ENCODE measurements at regions not wholly inside any gene's neighbourhood (a gene's known extent, or its start where the extent isn't known, plus 50 kb on each side); places are given as distances from the start of the nearest gene placed in this dataset.

GRCh38 chr2:157967856-157968255 is 91.7 kb upstream of the ACVR1 start:
- no peak overlapping the region for H3K4me3 ChIP-seq (ENCODE audit: insufficient read depth, low read length, poor library complexity, severe bottlenecking)
- H2AFZ ChIP-seq (ENCODE audit: low read depth, low read length, severe bottlenecking) = no peak overlapping the region
- H3K9me3 ChIP-seq (ENCODE audit: insufficient read depth, low read length) = no peaks in the 10 kb centered on the region
- no peaks in the 10 kb centered on the region for H4K20me1 ChIP-seq (ENCODE audit: low read depth, low read length)
- no peak overlapping the region for H3K4me2 ChIP-seq (ENCODE audit: low read depth, low read length, poor library complexity, severe bottlenecking)
- no peaks in the 10 kb centered on the region for H3F3A ChIP-seq (ENCODE audit: insufficient read depth)
- no peak overlapping the region for H3K27ac ChIP-seq (ENCODE audit: low read depth, low read length)
- H3K9me2 ChIP-seq (replicated peaks; ENCODE audit: insufficient read depth, low read length) = no peaks in the 10 kb centered on the region
- no peaks in the 10 kb centered on the region for H3K36me3 ChIP-seq (ENCODE audit: low read length)
- TF ChIP-seq, protein P1, sequence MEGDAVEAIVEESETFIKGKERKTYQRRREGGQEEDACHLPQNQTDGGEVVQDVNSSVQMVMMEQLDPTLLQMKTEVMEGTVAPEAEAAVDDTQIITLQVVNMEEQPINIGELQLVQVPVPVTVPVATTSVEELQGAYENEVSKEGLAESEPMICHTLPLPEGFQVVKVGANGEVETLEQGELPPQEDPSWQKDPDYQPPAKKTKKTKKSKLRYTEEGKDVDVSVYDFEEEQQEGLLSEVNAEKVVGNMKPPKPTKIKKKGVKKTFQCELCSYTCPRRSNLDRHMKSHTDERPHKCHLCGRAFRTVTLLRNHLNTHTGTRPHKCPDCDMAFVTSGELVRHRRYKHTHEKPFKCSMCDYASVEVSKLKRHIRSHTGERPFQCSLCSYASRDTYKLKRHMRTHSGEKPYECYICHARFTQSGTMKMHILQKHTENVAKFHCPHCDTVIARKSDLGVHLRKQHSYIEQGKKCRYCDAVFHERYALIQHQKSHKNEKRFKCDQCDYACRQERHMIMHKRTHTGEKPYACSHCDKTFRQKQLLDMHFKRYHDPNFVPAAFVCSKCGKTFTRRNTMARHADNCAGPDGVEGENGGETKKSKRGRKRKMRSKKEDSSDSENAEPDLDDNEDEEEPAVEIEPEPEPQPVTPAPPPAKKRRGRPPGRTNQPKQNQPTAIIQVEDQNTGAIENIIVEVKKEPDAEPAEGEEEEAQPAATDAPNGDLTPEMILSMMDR (IDR thresholded peaks at IDR 0.05; ENCODE audit: insufficient read depth, low read length, poor library complexity, severe bottlenecking) = no peak
- TF ChIP-seq EZH2phosphoT487 (conservative IDR thresholded peaks at IDR 0.05; ENCODE audit: low read length) = no peak
- H3K79me2 ChIP-seq (ENCODE audit: insufficient read depth, low read length) = no peaks in the 10 kb centered on the region
- no peak overlapping the region for H3K9ac ChIP-seq (ENCODE audit: low read length)
- H3K27me3 ChIP-seq (ENCODE audit: low read length) = no peaks in the 10 kb centered on the region; the same call in 1 of the 2 replicates

DNA sequence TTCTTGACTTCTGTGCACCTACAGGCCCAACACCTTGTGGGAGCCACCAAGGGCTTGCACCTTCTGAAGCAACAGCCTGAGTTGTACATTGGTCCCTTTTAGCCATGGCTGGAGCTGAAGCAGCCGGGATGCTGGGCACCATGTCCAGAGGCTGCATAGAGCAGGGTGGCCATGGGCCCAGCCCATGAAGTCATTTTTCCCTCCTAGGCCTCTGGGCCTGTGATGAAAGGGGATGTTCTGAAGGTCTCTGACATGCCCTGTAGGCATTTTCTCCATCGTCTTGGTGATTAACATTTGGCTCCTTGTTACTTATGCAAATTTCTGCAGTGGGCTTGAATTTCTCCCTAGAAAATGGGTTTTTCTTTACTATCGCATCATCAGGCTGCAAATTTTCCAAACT is 83.1 kb upstream of the ACVR1 start:
- Histone ChIP-seq H3K9me3 (ENCODE audit: insufficient read depth, low read length) (no peaks in the 10 kb centered on the region; the same call in 1 of the 2 replicates), H4K20me1 (ENCODE audit: low read depth, low read length) (no peaks in the 10 kb centered on the region), H3K4me2 (ENCODE audit: low read depth, low read length, poor library complexity, severe bottlenecking) (no peak overlapping the region), H3K9ac (ENCODE audit: low read length) (no peak overlapping the region), H3K79me2 (ENCODE audit: insufficient read depth, low read length) (no peaks in the 10 kb centered on the region), H3K27ac (ENCODE audit: low read depth, low read length) (no peak overlapping the region), H3K27me3 (ENCODE audit: low read length) (no peaks in the 10 kb centered on the region; the same call in 1 of the 2 replicates), H3K4me3 (ENCODE audit: insufficient read depth, low read length, poor library complexity, severe bottlenecking) (no peak overlapping the region), H2AFZ (ENCODE audit: low read depth, low read length, severe bottlenecking) (no peak overlapping the region), H3K36me3 (ENCODE audit: low read length) (no peaks in the 10 kb centered on the region), H3F3A (ENCODE audit: insufficient read depth) (no peaks in the 10 kb centered on the region), H3K9me2 (replicated peaks; ENCODE audit: insufficient read depth, low read length) (no peaks in the 10 kb centered on the region)
- no peak for TF ChIP-seq EZH2phosphoT487 (conservative IDR thresholded peaks at IDR 0.05; ENCODE audit: low read length)
- TF ChIP-seq, protein P1 (IDR thresholded peaks at IDR 0.05; ENCODE audit: insufficient read depth, low read length, poor library complexity, severe bottlenecking) = no peak

DNA sequence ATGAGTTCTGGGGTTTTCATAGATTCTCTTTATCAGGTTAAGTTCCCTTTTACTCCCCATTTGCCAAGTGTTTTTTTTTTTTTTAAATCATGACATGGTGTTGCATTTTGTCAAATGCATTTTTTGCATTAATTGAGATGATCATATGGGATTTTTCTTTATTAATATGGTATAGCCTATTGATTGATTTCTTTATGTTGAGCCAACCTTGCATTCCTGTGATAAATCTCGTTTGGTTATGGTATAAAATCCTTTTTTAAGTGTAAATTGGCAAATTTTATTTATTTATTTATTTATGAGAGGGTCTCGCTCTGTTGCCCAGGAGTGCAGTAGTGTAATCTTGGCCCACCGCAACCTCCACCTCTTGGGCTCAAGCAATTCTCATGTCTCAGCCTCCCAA is 81.5 kb upstream of the ACVR1 start:
- TF ChIP-seq, protein P1 (IDR thresholded peaks at IDR 0.05; ENCODE audit: insufficient read depth, low read length, poor library complexity, severe bottlenecking) = no peak
- no peak for TF ChIP-seq EZH2phosphoT487 (conservative IDR thresholded peaks at IDR 0.05; ENCODE audit: low read length)
- Histone ChIP-seq H4K20me1 (ENCODE audit: low read depth, low read length) (no peaks in the 10 kb centered on the region), H3K4me2 (ENCODE audit: low read depth, low read length, poor library complexity, severe bottlenecking) (no peak overlapping the region), H2AFZ (ENCODE audit: low read depth, low read length, severe bottlenecking) (no peak overlapping the region), H3K27ac (ENCODE audit: low read depth, low read length) (no peak overlapping the region), H3K4me3 (ENCODE audit: insufficient read depth, low read length, poor library complexity, severe bottlenecking) (no peak overlapping the region), H3F3A (ENCODE audit: insufficient read depth) (no peaks in the 10 kb centered on the region), H3K36me3 (ENCODE audit: low read length) (no peaks in the 10 kb centered on the region), H3K9me2 (replicated peaks; ENCODE audit: insufficient read depth, low read length) (no peaks in the 10 kb centered on the region), H3K9ac (ENCODE audit: low read length) (no peak overlapping the region), H3K79me2 (ENCODE audit: insufficient read depth, low read length) (no peaks in the 10 kb centered on the region), H3K27me3 (ENCODE audit: low read length) (no peaks in the 10 kb centered on the region), H3K9me3 (ENCODE audit: insufficient read depth, low read length) (no peaks in the 10 kb centered on the region; the same call in 1 of the 2 replicates)

Measured in SU-DHL-6 (cell line).